Muscle layer of duodenum (tissue), 2 donors: ENCODE measurements at regions not wholly inside any gene's neighbourhood (a gene's known extent, or its start where the extent isn't known, plus 50 kb on each side); places are given as distances from the start of the nearest gene placed in this dataset.

Experiments
- H3K27ac ChIP-seq: one replicate; pipeline ENCODE4 v1.7.0; 2013; ENCODE audit warnings: mild to moderate bottlenecking, low read length
- H3K27me3 ChIP-seq: one replicate; pipeline ENCODE4 v1.7.0; 2013; ENCODE audit warnings: low read depth, mild to moderate bottlenecking, control low read depth, low read length
- H3K36me3 ChIP-seq, 2 donors: one replicate each; pipeline ENCODE4 v1.7.0; 2013; ENCODE audit warnings: low read length in 2 of 2, control low read depth in 1 of 2, mild to moderate bottlenecking in 1 of 2; ENCODE audit not compliant: insufficient read depth in 2 of 2, control insufficient read depth in 1 of 2
- H3K4me1 ChIP-seq, 2 donors: one replicate each; pipeline ENCODE4 v1.7.0; 2013; ENCODE audit warnings: low read length in 2 of 2, mild to moderate bottlenecking in 2 of 2, control low read depth in 1 of 2, moderate library complexity in 1 of 2; ENCODE audit not compliant: insufficient read depth in 2 of 2, control insufficient read depth in 1 of 2
- H3K4me3 ChIP-seq, 2 donors: one replicate each; pipeline ENCODE4 v1.7.0; 2013; ENCODE audit warnings: low read length in 2 of 2, low read depth in 1 of 2, mild to moderate bottlenecking in 1 of 2
- H3K9me3 ChIP-seq, 2 donors: one replicate each; pipeline ENCODE4 v1.7.0; 2013; ENCODE audit warnings: low read length in 2 of 2, control low read depth in 1 of 2, mild to moderate bottlenecking in 1 of 2; ENCODE audit not compliant: control insufficient read depth in 1 of 2
- donor health status: healthy.

GRCh38 chr15:101539930-101540329 lies 50.4 kb upstream of the PCSK6 start:
- H3K27me3 ChIP-seq: no peaks in the 10 kb centered on the region
- H3K4me3 ChIP-seq: no peak overlapping the region
- no peak overlapping the region for H3K27ac ChIP-seq
- no peaks in the 10 kb centered on the region for H3K9me3 ChIP-seq
- H3K36me3 ChIP-seq: no peaks in the 10 kb centered on the region
- H3K4me1 ChIP-seq: no peaks in the 10 kb centered on the region

- Histone ChIP-seq H3K27me3 (no peaks in the 10 kb centered on the region), H3K36me3 (no peaks in the 10 kb centered on the region), H3K4me3 (no peak overlapping the region), H3K4me1 (no peaks in the 10 kb centered on the region), H3K9me3 (no peaks in the 10 kb centered on the region), H3K27ac (no peak overlapping the region)
Observed at GRCh38 chr15:101539492-101539891, 50.0 kb upstream of the PCSK6 start.
